Peyer's patch (tissue), 4 donors: ENCODE measurements at regions not wholly inside any gene's neighbourhood (a gene's known extent, or its start where the extent isn't known, plus 50 kb on each side); places are given as distances from the start of the nearest gene placed in this dataset.

Experiments used
- DNase-seq, 3 donors: peaks; one replicate each; pipeline ENCODE4 v3.0.0-alpha.2; 2017 to 2019
- H3K27ac ChIP-seq, 4 donors: fragments of 200-600 bp; sonication (generic); one replicate each; pipeline ENCODE4 v1.5.1; 2016 to 2019
- H3K27me3 ChIP-seq, 2 donors: fragments of 200-600 bp; sonication (generic); one replicate each; pipeline ENCODE4 v1.5.1; 2019
- H3K36me3 ChIP-seq, 3 donors: fragments of 200-600 bp; sonication (generic); one replicate each; pipeline ENCODE4 v1.5.1; 2016 to 2019
- H3K4me1 ChIP-seq, 4 donors: fragments of 200-600 bp; sonication (generic); one replicate each; pipeline ENCODE4 v1.5.1; 2016 to 2019
- H3K4me3 ChIP-seq, 4 donors: fragments of 200-600 bp; sonication (generic); 1 replicate in 3 of 4; 2 replicates in 1 of 4; pipeline ENCODE4 v1.5.1; 2016 to 2019; ENCODE audit warnings: mild to moderate bottlenecking in 1 of 4
- H3K9me3 ChIP-seq, 4 donors: fragments of 200-600 bp; sonication (generic); one replicate each; pipeline ENCODE4 v1.5.1; 2016 to 2019; ENCODE audit warnings: mild to moderate bottlenecking in 1 of 4
- CTCF ChIP-seq, 6 experiments: fragments of 450-650 bp in 4 of 6; fragments of 200-600 bp in 2 of 6; sonication (generic) in 1 of 6; IDR thresholded peaks; one replicate each; pipeline ENCODE4 v1.5.1; 2017 to 2019; ENCODE audit warnings: antibody characterized with exemption in 6 of 6, mild to moderate bottlenecking in 3 of 6, moderate library complexity in 1 of 6
- POLR2A ChIP-seq, 2 donors: fragments of 450-650 bp; IDR thresholded peaks; one replicate each; pipeline ENCODE4 v1.5.1; 2017; ENCODE audit warnings: antibody characterized with exemption in 2 of 2, mild to moderate bottlenecking in 2 of 2, moderate library complexity in 2 of 2

DNA sequence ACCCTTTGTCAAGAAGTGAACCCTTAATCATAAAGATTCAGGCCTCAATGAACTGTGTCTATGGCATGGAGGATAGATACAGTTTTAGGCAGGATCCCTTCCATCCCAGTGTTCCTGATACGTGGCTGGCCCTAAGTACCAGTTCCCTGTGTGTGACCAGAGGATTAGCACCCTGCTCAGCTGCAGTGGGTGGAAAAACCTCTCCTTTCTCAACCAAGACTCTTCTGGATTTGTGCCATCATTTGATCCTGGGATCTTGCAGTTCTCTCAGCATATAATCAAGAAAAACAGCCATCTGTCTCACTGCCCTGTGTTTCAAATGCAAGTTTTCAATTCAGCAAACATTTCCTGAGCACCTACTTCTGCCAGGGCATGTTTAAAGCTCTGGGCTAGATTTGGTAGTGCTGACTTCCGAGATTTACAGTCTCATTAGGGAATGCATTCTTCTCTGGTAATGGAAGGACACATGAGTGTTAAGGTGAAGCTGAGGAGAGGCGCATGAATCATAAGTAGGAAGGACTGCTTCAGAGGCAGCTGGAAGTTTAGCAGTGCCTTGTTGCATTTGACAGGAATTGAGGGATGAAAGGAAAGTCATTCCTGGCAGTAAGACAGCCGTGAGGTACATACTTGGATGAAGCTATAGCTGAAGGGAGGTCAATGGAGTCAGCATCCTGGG is 388.3 kb downstream of the MFSD1 start:
- H3K9me3 ChIP-seq = no peaks in the 10 kb centered on the region
- H3K4me3 ChIP-seq = no peak overlapping the region

GRCh38 chr3:159191447-159191846 is 389.6 kb downstream of the MFSD1 start:
- no peaks in the 10 kb centered on the region for H3K27me3 ChIP-seq
- H3K9me3 ChIP-seq = no peaks in the 10 kb centered on the region
- no peaks in the 10 kb centered on the region for H3K4me1 ChIP-seq
- no peak overlapping the region for H3K27ac ChIP-seq
- TF ChIP-seq CTCF (IDR thresholded peaks at IDR 0.05) (no peak), POLR2A (IDR thresholded peaks at IDR 0.05) (no peak)
- no peaks in the 10 kb centered on the region for H3K36me3 ChIP-seq
- DNase-seq = no peak
- H3K4me3 ChIP-seq = no peak overlapping the region

More for the DNA sequence above, 388.3 kb downstream of the MFSD1 start:
- H3K4me1 ChIP-seq = no peaks in the 10 kb centered on the region
- H3K27ac ChIP-seq = no peak overlapping the region
- no peak for TF ChIP-seq POLR2A (IDR thresholded peaks at IDR 0.05)
- no peak for TF ChIP-seq CTCF (IDR thresholded peaks at IDR 0.05)
- DNase-seq = no peak
- H3K36me3 ChIP-seq = no peaks in the 10 kb centered on the region
- H3K27me3 ChIP-seq = no peaks in the 10 kb centered on the region

DNA sequence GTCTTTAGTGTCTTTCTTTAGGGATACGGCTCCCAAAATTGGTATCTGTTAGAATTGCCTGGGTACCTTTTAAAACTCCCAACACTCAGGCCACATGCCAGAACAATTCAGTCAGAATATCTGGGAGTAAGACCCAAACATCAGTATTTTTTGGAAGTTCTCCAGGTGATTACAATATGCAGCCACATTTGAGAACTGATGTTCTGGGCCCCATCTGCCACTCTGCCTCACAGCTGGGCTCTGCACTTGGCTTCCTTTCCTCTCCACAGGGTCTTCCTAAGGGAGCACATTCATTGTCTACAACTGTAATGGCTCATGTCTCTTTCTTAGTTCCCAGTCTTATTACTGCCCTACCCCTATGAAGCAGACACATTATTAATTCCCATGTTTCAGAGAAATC is 394.5 kb downstream of the MFSD1 start:
- Histone ChIP-seq H3K27ac (no peak overlapping the region), H3K36me3 (no peaks in the 10 kb centered on the region), H3K27me3 (no peaks in the 10 kb centered on the region), H3K4me1 (no peaks in the 10 kb centered on the region), H3K4me3 (no peak overlapping the region), H3K9me3 (peaks cover 0 to 6% (median 0%) of the 10 kb centered on the region in 4 donors)
- no peak for DNase-seq
- no peak for TF ChIP-seq CTCF (IDR thresholded peaks at IDR 0.05)
- TF ChIP-seq POLR2A (IDR thresholded peaks at IDR 0.05) = no peak

GRCh38 chr3:159200176-159200575 is 398.3 kb downstream of the MFSD1 start:
- H3K9me3 ChIP-seq = peaks cover 0 to 6% (median 0%) of the 10 kb centered on the region in 4 donors
- DNase-seq = no peak
- H3K36me3 ChIP-seq = no peaks in the 10 kb centered on the region
- no peaks in the 10 kb centered on the region for H3K27me3 ChIP-seq
- no peaks in the 10 kb centered on the region for H3K4me1 ChIP-seq
- no peak for TF ChIP-seq CTCF (IDR thresholded peaks at IDR 0.05)
- no peak for TF ChIP-seq POLR2A (IDR thresholded peaks at IDR 0.05)
- H3K4me3 ChIP-seq = no peak overlapping the region
- no peak overlapping the region for H3K27ac ChIP-seq

DNA sequence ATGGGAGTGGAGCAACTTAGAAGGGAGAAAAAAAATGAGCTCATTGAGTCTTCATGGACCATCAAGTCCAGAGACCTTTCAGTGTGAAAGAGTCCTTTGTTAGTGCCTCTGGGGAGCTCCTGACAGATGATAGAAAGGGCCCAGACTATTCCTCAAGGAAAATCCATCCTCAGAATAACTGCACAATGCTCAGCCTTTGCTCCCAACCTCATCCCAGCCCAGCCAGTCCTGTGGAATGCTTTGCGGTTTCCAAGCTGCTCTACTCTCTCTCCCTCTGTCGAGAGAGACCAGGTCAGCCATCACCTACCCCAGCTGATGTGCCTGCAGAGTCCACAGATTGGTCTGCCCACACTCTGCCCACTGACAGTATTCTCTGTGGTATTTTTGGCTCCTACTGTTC is 406.2 kb downstream of the MFSD1 start:
- Histone ChIP-seq H3K9me3 (no peaks in the 10 kb centered on the region), H3K27me3 (no peaks in the 10 kb centered on the region), H3K4me3 (no peak overlapping the region), H3K4me1 (no peaks in the 10 kb centered on the region), H3K27ac (no peak overlapping the region), H3K36me3 (no peaks in the 10 kb centered on the region)
- TF ChIP-seq CTCF (IDR thresholded peaks at IDR 0.05) (no peak), POLR2A (IDR thresholded peaks at IDR 0.05) (no peak)
- no peak for DNase-seq

DNA sequence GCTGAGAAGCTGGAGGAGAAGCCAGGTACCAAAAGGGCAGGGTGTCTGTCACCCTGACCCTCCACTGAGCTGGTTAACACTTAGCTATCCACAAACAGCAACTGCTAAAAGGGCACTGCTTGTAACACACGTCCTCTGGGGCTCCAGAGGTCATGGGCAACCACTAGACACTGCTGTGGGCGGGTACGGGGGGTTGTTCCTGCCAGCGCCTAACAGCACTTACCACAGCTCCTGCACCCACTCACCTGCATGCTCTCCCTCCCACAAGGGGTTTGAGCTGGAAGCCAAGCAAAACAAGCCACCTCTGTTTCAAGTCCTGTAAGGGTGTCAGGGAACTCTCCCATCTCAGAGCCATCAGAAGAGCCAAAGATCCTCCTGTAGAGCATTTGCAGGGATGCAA is 407.6 kb downstream of the MFSD1 start:
- H3K27ac ChIP-seq = no peak overlapping the region
- DNase-seq = no peak
- TF ChIP-seq CTCF (IDR thresholded peaks at IDR 0.05) (no peak), POLR2A (IDR thresholded peaks at IDR 0.05) (no peak)
- no peaks in the 10 kb centered on the region for H3K27me3 ChIP-seq
- no peaks in the 10 kb centered on the region for H3K9me3 ChIP-seq
- H3K4me3 ChIP-seq = no peak overlapping the region
- H3K36me3 ChIP-seq = no peaks in the 10 kb centered on the region
- H3K4me1 ChIP-seq = no peaks in the 10 kb centered on the region
